ENCODE measurements at regions not wholly inside any gene's neighbourhood (a gene's known extent, or its start where the extent isn't known, plus 50 kb on each side); places are given as distances from the start of the nearest gene placed in this dataset.

- Histone ChIP-seq H3K79me2 (ENCODE audit: control insufficient read depth in 1 of 2, insufficient read depth in 2 of 2, low read length in 2 of 2) (no peaks in the 10 kb centered on the region), H4K5ac (ENCODE audit: insufficient read length, low read depth, low read length) (no peak overlapping the region), H3K14ac (ENCODE audit: insufficient read length) (no peak overlapping the region), H3K56ac (replicated peaks; ENCODE audit: insufficient read length, low read depth, low read length) (no peak overlapping the region), H3K23ac (ENCODE audit: insufficient read length) (no peak overlapping the region), H3K9ac (replicated peaks in 1 of 4; ENCODE audit: extremely low read depth in 1 of 4, low read depth in 3 of 4, low read length in 3 of 4) (no peak overlapping the region), H3K4ac (replicated peaks; ENCODE audit: insufficient read length, low read depth, low read length) (no peak overlapping the region), H2BK12ac (ENCODE audit: low read depth, low read length) (no peak overlapping the region), H4K20me1 (replicated peaks in 1 of 2; ENCODE audit: control insufficient read depth in 1 of 2, insufficient read depth in 2 of 2, low read length in 2 of 2) (no peaks in the 10 kb centered on the region), H3K79me1 (ENCODE audit: low read depth, low read length) (no peaks in the 10 kb centered on the region), H2BK15ac (ENCODE audit: low read length) (no peak overlapping the region), H2AK5ac (ENCODE audit: low read depth, low read length) (no peak overlapping the region), H3K27ac (ENCODE audit: low read depth, low read length) (no peak overlapping the region), H2BK20ac (ENCODE audit: low read length) (no peak overlapping the region), H3K4me2 (ENCODE audit: insufficient read depth in 1 of 2, low read depth in 2 of 2, low read length in 2 of 2) (no peak overlapping the region), H3K4me1 (replicated peaks in 1 of 4; ENCODE audit: control insufficient read depth in 3 of 4, insufficient read depth in 4 of 4, low read length in 3 of 4) (no peaks in the 10 kb centered on the region), H3K18ac (ENCODE audit: extremely low read depth, low read length) (no peak overlapping the region), H3K23me2 (ENCODE audit: low read depth, low read length) (no peaks in the 10 kb centered on the region), H4K8ac (ENCODE audit: extremely low read depth, insufficient read depth, low read length) (no peak overlapping the region), H2BK120ac (replicated peaks; ENCODE audit: low read depth, low read length) (peak overlapping the region; percentile 22), H4K91ac (replicated peaks; ENCODE audit: insufficient read length, low read length) (no peak overlapping the region), H3K36me3 (ENCODE audit: control insufficient read depth in 2 of 4, insufficient read depth in 4 of 4, low read length in 3 of 4) (no peaks in the 10 kb centered on the region), H3K4me3 (ENCODE audit: extremely low read depth in 1 of 4, insufficient read depth in 2 of 4, low read depth in 3 of 4, low read length in 4 of 4) (no peak overlapping the region), H3K9me3 (ENCODE audit: insufficient read depth in 2 of 2, low read depth in 1 of 2, low read length in 1 of 2) (no peaks in the 10 kb centered on the region; a peak in 1 of 4 replicates), H3K27me3 (replicated peaks in 1 of 4; ENCODE audit: control insufficient read depth in 3 of 4, extremely low read depth in 1 of 4, insufficient read depth in 3 of 4, low read length in 3 of 4) (no peaks in the 10 kb centered on the region), H2BK5ac (ENCODE audit: low read depth, low read length) (no peak overlapping the region), H2AFZ (ENCODE audit: low read length) (no peak overlapping the region)
- ChIA-PET POLR2A (ENCODE audit: partially characterized antibody) (no interaction called here), CTCF (ENCODE audit: partially characterized antibody) (interaction anchor here (0.7 kb wide), 1 partner anchor 149 kb away, joined by 3 read pairs; no protein-coding TSS in a partner anchor)
- WGBS, 2 experiments (ENCODE audit: extremely low coverage in 1 of 2, insufficient coverage in 1 of 2, insufficient read length in 1 of 2, insufficient replicate concordance in 2 of 2, low coverage in 1 of 2, low lambda C conversion rate in 2 of 2, missing lambda C conversion rate in 1 of 2): 94% methylated on average over 8 of the region's 8 CpGs; no CpG with 5 or more reads in 1 of the 2 experiments
- no peak for DNase-seq (ENCODE audit: low read depth in 1 of 2, low spot score in 2 of 2)
- no peak for TF ChIP-seq MAFK (IDR thresholded peaks at IDR 0.05; ENCODE audit: low read depth, low read length)
- no peak for TF ChIP-seq FOSL1 (IDR thresholded peaks at IDR 0.05; ENCODE audit: insufficient read depth, low read depth, low read length)
- TF ChIP-seq SAP30 (IDR thresholded peaks at IDR 0.05; ENCODE audit: insufficient read depth, insufficient replicate concordance, low read length): no peak
- no peak for TF ChIP-seq NANOG (IDR thresholded peaks at IDR 0.05; ENCODE audit: insufficient read depth, low read depth, low read length, poor library complexity, severe bottlenecking)
- no peak for TF ChIP-seq POLR2A (IDR thresholded peaks at IDR 0.05; ENCODE audit: control extremely low read depth in 1 of 2, low read depth in 2 of 2, low read length in 2 of 2)
- no peak for TF ChIP-seq GABPA (IDR thresholded peaks at IDR 0.05; ENCODE audit: borderline replicate concordance, insufficient read depth, low read length)
- no peak for TF ChIP-seq SUZ12 (IDR thresholded peaks at IDR 0.05; ENCODE audit: low read length)
- TF ChIP-seq KDM5A (IDR thresholded peaks at IDR 0.05; ENCODE audit: low read length): no peak
- TF ChIP-seq TEAD4 (IDR thresholded peaks at IDR 0.05; ENCODE audit: low read depth, low read length): no peak
- no peak for TF ChIP-seq TAF1 (IDR thresholded peaks at IDR 0.05; ENCODE audit: low read depth, low read length)
- TF ChIP-seq EGR1 (IDR thresholded peaks at IDR 0.05; ENCODE audit: borderline replicate concordance, low read depth, low read length): no peak
- TF ChIP-seq SIX5 (IDR thresholded peaks at IDR 0.05; ENCODE audit: low read depth, low read length): no peak
- no peak for TF ChIP-seq HDAC6 (IDR thresholded peaks at IDR 0.05; ENCODE audit: low read depth, low read length)
- no peak for TF ChIP-seq SP1 (IDR thresholded peaks at IDR 0.05; ENCODE audit: low read depth, low read length)
- no peak for TF ChIP-seq JUN (IDR thresholded peaks at IDR 0.05; ENCODE audit: low read depth, low read length)
- no peak for FAIRE-seq
Observed at GRCh38 chr13:44180876-44181536, 192.6 kb upstream of the SERP2 start.
